KMS-11 (cell line): ENCODE measurements at regions not wholly inside any gene's neighbourhood (a gene's known extent, or its start where the extent isn't known, plus 50 kb on each side); places are given as distances from the start of the nearest gene placed in this dataset.
"Not testable (repeated sequence)": the region's sequence is repeated elsewhere in the genome, so short reads cannot be mapped to it uniquely, and the experiment has no call there.

ENCODE experiments used
- H2AFZ ChIP-seq: fragments of 200-600 bp; sonication (generic); 2 replicates; pipeline ENCODE4 v1.6.1; 2016; ENCODE audit warnings: antibody characterized with exemption, mixed run types, low read depth
- H3K27ac ChIP-seq: fragments of 200-600 bp; sonication (generic); 2 replicates; pipeline ENCODE4 v1.6.1; 2016; ENCODE audit warnings: mild to moderate bottlenecking, mixed run types
- H3K27me3 ChIP-seq: fragments of 200-600 bp; sonication (generic); 2 replicates; pipeline ENCODE4 v1.6.1; 2017; ENCODE audit warnings: mild to moderate bottlenecking, low read depth, mixed run types, moderate library complexity; ENCODE audit not compliant: insufficient read depth
- H3K36me3 ChIP-seq: fragments of 200-600 bp; sonication (generic); 2 replicates; pipeline ENCODE4 v1.6.1; 2017; ENCODE audit warnings: mild to moderate bottlenecking, mixed run types; ENCODE audit not compliant: insufficient read depth
- H3K4me1 ChIP-seq: fragments of 200-600 bp; sonication (generic); 2 replicates; pipeline ENCODE4 v1.6.1; 2016; ENCODE audit warnings: mild to moderate bottlenecking, low read depth, mixed run types; ENCODE audit not compliant: poor library complexity, severe bottlenecking
- H3K4me2 ChIP-seq: fragments of 200-600 bp; sonication (generic); 2 replicates; pipeline ENCODE4 v1.7.0; 2016; ENCODE audit warnings: mild to moderate bottlenecking, mixed run types
- H3K4me3 ChIP-seq: fragments of 200-600 bp; sonication (generic); IDR thresholded peaks from 2 replicates; pipeline ENCODE4 v1.6.1; 2017; ENCODE audit warnings: low read depth, low read length, mixed read lengths; ENCODE audit not compliant: insufficient read depth
- H3K79me2 ChIP-seq: fragments of 200-600 bp; sonication (generic); 2 replicates; pipeline ENCODE4 v1.6.1; 2016; ENCODE audit warnings: low read depth, mixed run types; ENCODE audit not compliant: insufficient read depth
- H3K9ac ChIP-seq: fragments of 200-600 bp; sonication (generic); 2 replicates; pipeline ENCODE4 v1.6.1; 2016; ENCODE audit warnings: mild to moderate bottlenecking, mixed run types
- H4K20me1 ChIP-seq: fragments of 200-600 bp; sonication (generic); 2 replicates; pipeline ENCODE4 v1.6.1; 2016; ENCODE audit warnings: mild to moderate bottlenecking, mixed run types; ENCODE audit not compliant: insufficient read depth
- TF ChIP-seq, protein P1 (sequence below): fragments of 200-600 bp; sonication (generic); conservative IDR thresholded peaks from 2 replicates; pipeline ENCODE4 v1.6.1; 2017; ENCODE audit warnings: low read depth, mild to moderate bottlenecking, antibody characterized with exemption, low read length, moderate library complexity, mixed read lengths

- Histone ChIP-seq H3K27ac (no peak overlapping the region), H3K4me2 (no peak overlapping the region), H3K4me1 (no peaks in the 10 kb centered on the region), H3K9ac (no peak overlapping the region), H2AFZ (no peak overlapping the region), H3K79me2 (no peaks in the 10 kb centered on the region), H3K4me3 (no peak overlapping the region), H3K27me3 (no peaks in the 10 kb centered on the region), H4K20me1 (no peaks in the 10 kb centered on the region), H3K36me3 (no peaks in the 10 kb centered on the region)
- TF ChIP-seq, protein P1, sequence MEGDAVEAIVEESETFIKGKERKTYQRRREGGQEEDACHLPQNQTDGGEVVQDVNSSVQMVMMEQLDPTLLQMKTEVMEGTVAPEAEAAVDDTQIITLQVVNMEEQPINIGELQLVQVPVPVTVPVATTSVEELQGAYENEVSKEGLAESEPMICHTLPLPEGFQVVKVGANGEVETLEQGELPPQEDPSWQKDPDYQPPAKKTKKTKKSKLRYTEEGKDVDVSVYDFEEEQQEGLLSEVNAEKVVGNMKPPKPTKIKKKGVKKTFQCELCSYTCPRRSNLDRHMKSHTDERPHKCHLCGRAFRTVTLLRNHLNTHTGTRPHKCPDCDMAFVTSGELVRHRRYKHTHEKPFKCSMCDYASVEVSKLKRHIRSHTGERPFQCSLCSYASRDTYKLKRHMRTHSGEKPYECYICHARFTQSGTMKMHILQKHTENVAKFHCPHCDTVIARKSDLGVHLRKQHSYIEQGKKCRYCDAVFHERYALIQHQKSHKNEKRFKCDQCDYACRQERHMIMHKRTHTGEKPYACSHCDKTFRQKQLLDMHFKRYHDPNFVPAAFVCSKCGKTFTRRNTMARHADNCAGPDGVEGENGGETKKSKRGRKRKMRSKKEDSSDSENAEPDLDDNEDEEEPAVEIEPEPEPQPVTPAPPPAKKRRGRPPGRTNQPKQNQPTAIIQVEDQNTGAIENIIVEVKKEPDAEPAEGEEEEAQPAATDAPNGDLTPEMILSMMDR = no peak
Measured at GRCh38 chr2:126986631-126987187, 88.0 kb downstream of the TEX51 start.

GRCh38 chr2:126988482-126988881, 89.8 kb downstream of the TEX51 start:
- H4K20me1 ChIP-seq = no peaks in the 10 kb centered on the region
- no peaks in the 10 kb centered on the region for H3K79me2 ChIP-seq
- H3K4me3 ChIP-seq = no peak overlapping the region
- H3K9ac ChIP-seq = no peak overlapping the region
- TF ChIP-seq, protein P1 = no peak
- H3K4me1 ChIP-seq = no peaks in the 10 kb centered on the region
- no peak overlapping the region for H3K27ac ChIP-seq
- no peaks in the 10 kb centered on the region for H3K36me3 ChIP-seq
- H2AFZ ChIP-seq = no peak overlapping the region
- H3K4me2 ChIP-seq = no peak overlapping the region
- no peaks in the 10 kb centered on the region for H3K27me3 ChIP-seq

- not testable (repeated sequence) for H4K20me1 ChIP-seq, H3K36me3 ChIP-seq, H2AFZ ChIP-seq, H3K4me1 ChIP-seq, H3K27me3 ChIP-seq, H3K4me2 ChIP-seq, H3K79me2 ChIP-seq, H3K4me3 ChIP-seq, H3K27ac ChIP-seq, H3K9ac ChIP-seq
Measured at GRCh38 chr2:126989064-126989463, 90.4 kb downstream of the TEX51 start.

GRCh38 chr2:126990200-126990599, 91.5 kb downstream of the TEX51 start:
- H3K4me2 ChIP-seq = no peak overlapping the region
- TF ChIP-seq, protein P1 = no peak

DNA sequence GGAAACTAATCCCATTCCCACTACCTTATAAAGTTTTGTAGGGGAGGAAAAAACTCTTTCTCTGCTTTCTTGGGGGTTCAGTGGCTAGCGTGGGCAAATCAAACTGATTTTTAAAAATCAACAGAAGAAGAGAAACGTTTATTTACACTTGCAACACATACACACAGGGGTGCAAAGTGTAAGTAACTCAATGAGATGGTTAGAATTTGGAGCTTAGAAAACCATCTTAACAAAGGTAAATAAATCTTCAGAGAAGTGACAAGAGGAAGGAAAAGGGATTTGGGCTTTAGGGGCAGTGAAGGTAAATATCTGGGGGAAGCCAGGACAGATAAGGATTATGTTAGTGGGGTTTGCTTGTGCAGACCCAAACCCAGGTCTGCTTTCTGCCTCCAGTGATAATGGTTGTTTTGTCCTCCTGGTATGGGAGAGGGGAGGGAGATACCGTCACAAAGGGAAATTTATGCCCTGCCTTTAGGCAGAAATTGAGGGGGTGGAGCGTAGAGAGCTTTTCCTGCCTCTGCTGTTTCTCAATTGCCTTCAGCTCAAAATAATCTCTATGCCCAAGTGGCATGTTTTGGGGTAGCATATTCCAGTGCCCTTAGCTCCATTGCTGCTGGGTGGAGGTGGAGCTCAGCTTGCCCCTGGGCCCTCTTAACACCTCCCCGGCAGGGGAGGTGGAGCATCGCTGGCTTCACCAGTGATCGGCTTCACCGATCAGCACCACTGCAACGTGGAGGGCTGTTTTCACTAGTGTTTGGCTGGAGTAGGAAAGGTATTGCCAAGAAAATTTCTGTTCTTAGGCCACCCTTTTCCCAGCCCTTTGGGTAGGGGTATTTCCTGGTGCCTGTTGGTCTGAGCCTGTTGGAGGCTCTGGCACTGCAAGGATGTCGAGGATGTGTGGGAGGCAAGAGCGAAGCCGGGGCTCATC, 92.2 kb downstream of the TEX51 start:
- no peak overlapping the region for H3K27ac ChIP-seq
- no peak overlapping the region for H3K9ac ChIP-seq
- no peak overlapping the region for H3K4me3 ChIP-seq
- H2AFZ ChIP-seq = no peak overlapping the region
- TF ChIP-seq, protein P1 = no peak
- no peaks in the 10 kb centered on the region for H3K27me3 ChIP-seq
- no peaks in the 10 kb centered on the region for H3K36me3 ChIP-seq
- H3K79me2 ChIP-seq = no peaks in the 10 kb centered on the region
- no peaks in the 10 kb centered on the region for H4K20me1 ChIP-seq
- no peaks in the 10 kb centered on the region for H3K4me1 ChIP-seq
- H3K4me2 ChIP-seq = no peak overlapping the region

More at GRCh38 chr2:126990200-126990599, 91.5 kb downstream of the TEX51 start:
- Histone ChIP-seq H4K20me1 (no peaks in the 10 kb centered on the region), H3K27ac (no peak overlapping the region), H3K4me3 (no peak overlapping the region), H3K9ac (no peak overlapping the region), H2AFZ (no peak overlapping the region), H3K4me1 (no peaks in the 10 kb centered on the region), H3K36me3 (no peaks in the 10 kb centered on the region), H3K79me2 (no peaks in the 10 kb centered on the region), H3K27me3 (no peaks in the 10 kb centered on the region)
